IPS DF 6.9 (cell line): ENCODE measurements at regions not wholly inside any gene's neighbourhood (a gene's known extent, or its start where the extent isn't known, plus 50 kb on each side); places are given as distances from the start of the nearest gene placed in this dataset.
A peak's percentile ranks its signal among the peaks of the same experiment; 100 is the strongest.

Experiments used
- DNase-seq: peaks from one replicate; pipeline ENCODE4 v3.0.0-alpha.2; 2013; ENCODE audit warnings: low read depth, low spot score
- H3K27ac ChIP-seq: one replicate; pipeline ENCODE4 v1.5.1; 2013; ENCODE audit warnings: low read length, control low read depth
- H3K27me3 ChIP-seq: 2 replicates; pipeline ENCODE4 v1.6.1; 2013; ENCODE audit warnings: mild to moderate bottlenecking, low read length; ENCODE audit not compliant: control insufficient read depth, insufficient read depth
- H3K36me3 ChIP-seq: 2 replicates; pipeline ENCODE4 v1.6.1; 2013; ENCODE audit warnings: low read length; ENCODE audit not compliant: control insufficient read depth, insufficient read depth
- H3K4me1 ChIP-seq: 2 replicates; pipeline ENCODE4 v1.6.1; 2013; ENCODE audit warnings: low read length; ENCODE audit not compliant: control insufficient read depth, insufficient read depth
- H3K4me3 ChIP-seq: 2 replicates; pipeline ENCODE4 v1.5.1; 2013; ENCODE audit warnings: mild to moderate bottlenecking, low read length
- H3K9me3 ChIP-seq: 2 replicates; pipeline ENCODE4 v1.6.1; 2013; ENCODE audit warnings: low read length, inconsistent platforms; ENCODE audit not compliant: control insufficient read depth, insufficient read depth
- WGBS: extraction: QIAGEN DNeasy Blood & Tissue Kit; methylation state at CpG from one replicate; pipeline ENCODE4 v1.1.7; 2013; ENCODE audit warnings: mixed read lengths, missing lambda C conversion rate; ENCODE audit not compliant: insufficient read length, insufficient coverage; 5-methylcytosine and 5-hydroxymethylcytosine counted together

- H3K4me3 ChIP-seq = no peak overlapping the region
- no peaks in the 10 kb centered on the region for H3K27me3 ChIP-seq
- H3K9me3 ChIP-seq = no peaks in the 10 kb centered on the region
- H3K36me3 ChIP-seq = no peaks in the 10 kb centered on the region
- WGBS = no CpG with 5 or more reads among the region's 6 CpGs
- H3K27ac ChIP-seq = no peak overlapping the region
- H3K4me1 ChIP-seq = no peaks in the 10 kb centered on the region
- DNase-seq = peak; percentile 4
Measured at GRCh38 chr2:163247156-163247846, 408.7 kb upstream of the KCNH7 start.

- no peak overlapping the region for H3K27ac ChIP-seq
- no CpG with 5 or more reads among the region's 9 CpGs for WGBS
- no peaks in the 10 kb centered on the region for H3K36me3 ChIP-seq
- no peaks in the 10 kb centered on the region for H3K4me1 ChIP-seq
- H3K27me3 ChIP-seq = no peaks in the 10 kb centered on the region
- DNase-seq = no peak
- no peak overlapping the region for H3K4me3 ChIP-seq
- H3K9me3 ChIP-seq = no peaks in the 10 kb centered on the region
Measured at GRCh38 chr2:163246135-163246534, 407.6 kb upstream of the KCNH7 start.

- no peaks in the 10 kb centered on the region for H3K9me3 ChIP-seq
- no peaks in the 10 kb centered on the region for H3K36me3 ChIP-seq
- DNase-seq = no peak
- H3K4me1 ChIP-seq = no peaks in the 10 kb centered on the region
- H3K27ac ChIP-seq = no peak overlapping the region
- no peaks in the 10 kb centered on the region for H3K27me3 ChIP-seq
- no peak overlapping the region for H3K4me3 ChIP-seq
Measured at GRCh38 chr2:163236553-163236952, 398.0 kb upstream of the KCNH7 start.

GRCh38 chr2:163231666-163232065, 393.1 kb upstream of the KCNH7 start:
- WGBS = no CpG with 5 or more reads among the region's 1 CpG
- H3K4me3 ChIP-seq = no peak overlapping the region
- no peak overlapping the region for H3K27ac ChIP-seq
- no peaks in the 10 kb centered on the region for H3K4me1 ChIP-seq
- no peaks in the 10 kb centered on the region for H3K27me3 ChIP-seq
- no peak for DNase-seq
- H3K36me3 ChIP-seq = no peaks in the 10 kb centered on the region
- H3K9me3 ChIP-seq = no peaks in the 10 kb centered on the region

GRCh38 chr2:163213661-163214081, 375.1 kb upstream of the KCNH7 start:
- no CpG with 5 or more reads among the region's 3 CpGs for WGBS
- H3K27ac ChIP-seq = no peak overlapping the region

GRCh38 chr2:163210430-163210918, 371.9 kb upstream of the KCNH7 start:
- H3K4me1 ChIP-seq = 0 out of 2 replicates have a peak, but pooled peaks cover 2% of the 10 kb centered on the region
- H3K27ac ChIP-seq = no peak overlapping the region
- no peaks in the 10 kb centered on the region for H3K36me3 ChIP-seq
- H3K9me3 ChIP-seq = no peaks in the 10 kb centered on the region
- no peak overlapping the region for H3K4me3 ChIP-seq
- no CpG with 5 or more reads among the region's 1 CpG for WGBS
- no peak for DNase-seq
- no peaks in the 10 kb centered on the region for H3K27me3 ChIP-seq

More at GRCh38 chr2:163213661-163214081, 375.1 kb upstream of the KCNH7 start:
- no peaks in the 10 kb centered on the region for H3K9me3 ChIP-seq
- H3K4me3 ChIP-seq = no peak overlapping the region
- no peak for DNase-seq
- no peaks in the 10 kb centered on the region for H3K36me3 ChIP-seq
- H3K4me1 ChIP-seq = no peaks in the 10 kb centered on the region
- no peaks in the 10 kb centered on the region for H3K27me3 ChIP-seq

GRCh38 chr2:163207693-163208370, 369.3 kb upstream of the KCNH7 start:
- H3K4me1 ChIP-seq = 0 out of 2 replicates have a peak, but pooled peaks cover 2% of the 10 kb centered on the region
- no peak for DNase-seq
- no peaks in the 10 kb centered on the region for H3K9me3 ChIP-seq
- no CpG with 5 or more reads among the region's 2 CpGs for WGBS
- H3K27me3 ChIP-seq = no peaks in the 10 kb centered on the region
- no peak overlapping the region for H3K27ac ChIP-seq
- no peaks in the 10 kb centered on the region for H3K36me3 ChIP-seq
- H3K4me3 ChIP-seq = no peak overlapping the region

GRCh38 chr2:163205589-163206254, 367.2 kb upstream of the KCNH7 start:
- no CpG with 5 or more reads among the region's 7 CpGs for WGBS
- Histone ChIP-seq H3K36me3 (no peaks in the 10 kb centered on the region), H3K27me3 (no peaks in the 10 kb centered on the region), H3K27ac (no peak overlapping the region), H3K9me3 (no peaks in the 10 kb centered on the region), H3K4me1 (0 out of 2 replicates have a peak, but pooled peaks cover 2% of the 10 kb centered on the region), H3K4me3 (no peak overlapping the region)
- no peak for DNase-seq

GRCh38 chr2:163200741-163201140, 362.2 kb upstream of the KCNH7 start:
- H3K4me1 ChIP-seq = no peaks in the 10 kb centered on the region
- no CpG with 5 or more reads among the region's 4 CpGs for WGBS
- H3K27ac ChIP-seq = no peak overlapping the region
- no peaks in the 10 kb centered on the region for H3K9me3 ChIP-seq
- DNase-seq = no peak
- H3K4me3 ChIP-seq = no peak overlapping the region
- H3K36me3 ChIP-seq = no peaks in the 10 kb centered on the region
- H3K27me3 ChIP-seq = no peaks in the 10 kb centered on the region

GRCh38 chr2:163198972-163199371, 360.4 kb upstream of the KCNH7 start:
- no peaks in the 10 kb centered on the region for H3K9me3 ChIP-seq
- no peak overlapping the region for H3K27ac ChIP-seq
- no peaks in the 10 kb centered on the region for H3K36me3 ChIP-seq
- WGBS = no CpG with 5 or more reads among the region's 2 CpGs
- no peak overlapping the region for H3K4me3 ChIP-seq
- no peaks in the 10 kb centered on the region for H3K4me1 ChIP-seq
- H3K27me3 ChIP-seq = no peaks in the 10 kb centered on the region
- no peak for DNase-seq
